ENCODE measurements at regions not wholly inside any gene's neighbourhood (a gene's known extent, or its start where the extent isn't known, plus 50 kb on each side); places are given as distances from the start of the nearest gene placed in this dataset.

GRCh38 chr9:120338340-120338739 is 241.6 kb downstream of the CDK5RAP2 start:
- no peak overlapping the region for H3K27ac ChIP-seq (ENCODE audit: extremely low read depth, low read depth, low read length)
- TF ChIP-seq ZNF354C (tag by site-specific recombination; IDR thresholded peaks at IDR 0.05; ENCODE audit: borderline replicate concordance, low read depth) (no peak), ATF2 (tag by site-specific recombination; IDR thresholded peaks at IDR 0.05; ENCODE audit: low read depth) (no peak)
- no peaks in the 10 kb centered on the region for H3K9me3 ChIP-seq (ENCODE audit: control insufficient read depth, insufficient read depth, low read depth, low read length)
- no peaks in the 10 kb centered on the region for H3K36me3 ChIP-seq (ENCODE audit: control insufficient read depth in 2 of 2, insufficient read depth in 1 of 2, low read length in 2 of 2)
- ChIA-PET POLR2A (no interaction called here), CTCF (interaction anchor here (1.0 kb wide), 1 partner anchor 139 kb away, joined by 3 read pairs; no protein-coding TSS in a partner anchor)
- H3K4me3 ChIP-seq (ENCODE audit: low read depth, low read length), result no peak overlapping the region
- H3K4me1 ChIP-seq (ENCODE audit: control insufficient read depth, insufficient read depth, low read length), result no peaks in the 10 kb centered on the region

- Histone ChIP-seq H3K4me3 (ENCODE audit: low read depth, low read length) (no peak overlapping the region), H3K9me3 (ENCODE audit: control insufficient read depth, insufficient read depth, low read depth, low read length) (no peaks in the 10 kb centered on the region), H3K36me3 (ENCODE audit: control insufficient read depth in 2 of 2, insufficient read depth in 1 of 2, low read length in 2 of 2) (no peaks in the 10 kb centered on the region), H3K4me1 (ENCODE audit: control insufficient read depth, insufficient read depth, low read length) (no peaks in the 10 kb centered on the region), H3K27ac (ENCODE audit: extremely low read depth, low read depth, low read length) (no peak overlapping the region)
- CTCF ChIA-PET, result interaction anchor here (0.6 kb wide), 1 partner anchor 9 kb away, joined by 3 read pairs; no protein-coding TSS in a partner anchor
- TF ChIP-seq ZNF174 (tag by site-specific recombination; IDR thresholded peaks at IDR 0.05) (no peak), YY2 (tag by site-specific recombination; IDR thresholded peaks at IDR 0.05) (no peak), PRDM10 (tag by site-specific recombination; IDR thresholded peaks at IDR 0.05) (no peak), ZBTB20 (tag by site-specific recombination; IDR thresholded peaks at IDR 0.05) (no peak), ZBTB6 (tag by site-specific recombination; IDR thresholded peaks at IDR 0.05) (no peak), ZNF843 (tag by site-specific recombination; IDR thresholded peaks at IDR 0.05) (no peak), ZNF521 (tag by site-specific recombination; IDR thresholded peaks at IDR 0.05) (no peak), ZNF140 (tag by site-specific recombination; IDR thresholded peaks at IDR 0.05) (no peak), KLF8 (tag by site-specific recombination; IDR thresholded peaks at IDR 0.05) (no peak), ZNF311 (tag by site-specific recombination; IDR thresholded peaks at IDR 0.05; ENCODE audit: borderline replicate concordance) (no peak), ZNF10 (tag by site-specific recombination; IDR thresholded peaks at IDR 0.05) (no peak), ZNF645 (tag by site-specific recombination; IDR thresholded peaks at IDR 0.05) (no peak), ZNF391 (tag by site-specific recombination; IDR thresholded peaks at IDR 0.05; ENCODE audit: borderline replicate concordance, low read depth) (no peak), ZNF214 (tag by site-specific recombination; IDR thresholded peaks at IDR 0.05; ENCODE audit: borderline replicate concordance) (no peak), ZNF366 (tag by site-specific recombination; conservative IDR thresholded peaks at IDR 0.05) (no peak), ZNF133 (tag by site-specific recombination; IDR thresholded peaks at IDR 0.05) (no peak), ZNF580 (tag by site-specific recombination; IDR thresholded peaks at IDR 0.05) (no peak)
- POLR2A ChIA-PET, result no interaction called here
Measured at GRCh38 chr9:120337131-120337530, 242.8 kb downstream of the CDK5RAP2 start.

Measured in HEK293 (cell line).